SH-SY5Y (cell line): ENCODE measurements at regions not wholly inside any gene's neighbourhood (a gene's known extent, or its start where the extent isn't known, plus 50 kb on each side); places are given as distances from the start of the nearest gene placed in this dataset.

Experiments used
- GATA2 ChIP-seq: IDR thresholded peaks from 2 replicates; pipeline ENCODE4 v1.6.1; 2011; ENCODE audit warnings: mild to moderate bottlenecking, low read depth, low read length
- GATA3 ChIP-seq: IDR thresholded peaks from 2 replicates; pipeline ENCODE4 v1.6.1; 2011; ENCODE audit warnings: low read depth, mild to moderate bottlenecking, low read length, moderate library complexity

DNA sequence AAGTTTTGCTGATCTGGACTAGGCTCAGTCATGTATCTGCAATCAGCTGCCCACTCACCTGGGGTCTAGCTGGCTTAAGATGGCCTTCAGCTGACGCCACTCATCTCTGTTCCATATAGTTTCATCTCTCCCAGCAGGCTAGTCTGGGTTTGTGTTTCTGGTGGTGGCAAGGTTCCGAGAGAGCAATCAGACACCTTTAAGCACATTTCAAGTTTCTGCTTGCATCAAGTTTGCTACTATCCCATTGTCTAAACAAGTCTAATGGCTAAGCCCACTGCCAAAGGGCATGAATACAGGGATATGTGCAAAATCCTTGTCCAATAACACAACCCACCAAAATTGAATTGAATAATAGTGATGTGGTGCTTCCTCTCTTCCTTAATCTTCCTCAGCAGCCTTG lies 251.7 kb downstream of the PIK3R1 start:
- TF ChIP-seq GATA2 (no peak), GATA3 (no peak)
